ENCODE measurements at regions not wholly inside any gene's neighbourhood (a gene's known extent, or its start where the extent isn't known, plus 50 kb on each side); places are given as distances from the start of the nearest gene placed in this dataset.

DNA sequence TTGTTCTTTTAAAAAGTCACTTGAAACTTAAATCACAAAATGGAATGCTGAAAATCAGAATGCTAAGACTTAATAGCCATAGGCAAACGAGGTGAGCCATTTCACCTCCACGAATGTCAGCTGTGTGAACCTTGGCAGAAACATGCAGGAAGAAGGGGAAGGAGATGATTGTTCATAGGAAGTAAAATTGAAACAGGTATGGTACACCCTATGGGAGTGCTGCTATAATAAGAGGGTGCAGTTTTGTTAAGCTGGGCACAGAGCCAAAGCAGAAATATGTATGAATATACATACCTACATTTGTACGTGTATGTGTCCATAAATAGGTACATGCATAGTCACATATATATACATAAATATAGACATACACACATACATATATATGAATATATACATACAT, 51.0 kb upstream of the SPINK5 start:
- H3K27me3 Mint-ChIP-seq = peaks cover 0 to 3% of the 10 kb centered on the region in 2 donors
- H3K9me3 Mint-ChIP-seq = peaks cover 0 to 5% (median 2%) of the 10 kb centered on the region in 5 donors
- H3K4me1 Mint-ChIP-seq = no peaks in the 10 kb centered on the region
- no peak overlapping the region for H3K27ac Mint-ChIP-seq
- Histone ChIP-seq H3K9me3 (ENCODE audit: low read length) (no peaks in the 10 kb centered on the region), H3K27ac (ENCODE audit: low read depth, low read length) (no peak overlapping the region), H3K27me3 (ENCODE audit: insufficient read depth, low read length, poor library complexity, severe bottlenecking) (no peaks in the 10 kb centered on the region), H3K36me3 (ENCODE audit: insufficient read depth, low read length) (no peaks in the 10 kb centered on the region), H3K4me3 (ENCODE audit: low read length) (no peak overlapping the region), H3K4me1 (ENCODE audit: insufficient read depth, low read length) (no peaks in the 10 kb centered on the region)
- POLR2A ChIA-PET = no interaction called here
- DNase-seq = no peak
- no peak overlapping the region for H3K4me3 Mint-ChIP-seq
- no peaks in the 10 kb centered on the region for H3K36me3 Mint-ChIP-seq
- CTCF ChIA-PET = no interaction called here

DNA sequence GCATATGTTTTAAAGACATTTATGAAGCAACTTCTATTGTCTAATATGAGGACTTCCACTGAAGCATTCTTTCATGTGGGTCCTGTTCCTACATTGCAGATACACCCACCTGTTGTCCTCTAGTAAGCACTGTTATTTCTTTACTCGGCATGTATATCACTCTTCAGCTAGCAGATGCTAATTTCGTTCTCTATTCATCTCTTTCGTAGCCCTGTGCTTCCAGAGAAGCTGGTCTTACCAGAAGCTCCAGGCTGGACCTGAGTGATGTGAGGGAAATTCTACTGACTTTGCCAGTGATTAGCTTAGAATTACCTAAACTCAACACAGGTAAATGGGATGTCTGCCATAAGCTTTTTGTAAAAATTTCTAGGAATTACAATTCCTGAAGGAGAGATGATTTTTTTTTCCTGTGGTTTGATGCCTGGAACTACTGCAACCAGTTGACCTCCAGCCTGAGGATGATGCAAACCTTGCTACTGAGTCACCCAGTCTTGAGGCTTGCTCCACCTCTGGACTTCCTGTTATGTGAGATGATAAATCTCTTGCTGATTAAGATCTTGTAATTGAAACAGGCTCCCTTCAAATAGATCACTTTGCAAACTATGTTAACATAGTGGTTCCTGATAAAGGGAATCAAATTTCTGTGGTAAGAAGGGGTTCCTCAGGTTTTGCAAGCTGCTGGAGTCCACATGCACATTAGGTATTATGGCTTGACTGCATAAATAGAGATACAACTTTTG, 52.2 kb upstream of the SPINK5 start:
- Histone ChIP-seq H3K4me1 (ENCODE audit: insufficient read depth, low read length) (no peaks in the 10 kb centered on the region), H3K36me3 (ENCODE audit: insufficient read depth, low read length) (no peaks in the 10 kb centered on the region), H3K27me3 (ENCODE audit: insufficient read depth, low read length, poor library complexity, severe bottlenecking) (no peaks in the 10 kb centered on the region), H3K9me3 (ENCODE audit: low read length) (no peaks in the 10 kb centered on the region), H3K4me3 (ENCODE audit: low read length) (no peak overlapping the region), H3K27ac (ENCODE audit: low read depth, low read length) (no peak overlapping the region)
- Mint-ChIP-seq H3K27ac (no peak overlapping the region), H3K4me1 (no peaks in the 10 kb centered on the region), H3K36me3 (no peaks in the 10 kb centered on the region), H3K27me3 (peaks cover 0 to 3% of the 10 kb centered on the region in 2 donors), H3K4me3 (no peak overlapping the region), H3K9me3 (peaks cover 0 to 5% (median 2%) of the 10 kb centered on the region in 5 donors)
- no peak for DNase-seq
- POLR2A ChIA-PET = no interaction called here
- CTCF ChIA-PET = no interaction called here

DNA sequence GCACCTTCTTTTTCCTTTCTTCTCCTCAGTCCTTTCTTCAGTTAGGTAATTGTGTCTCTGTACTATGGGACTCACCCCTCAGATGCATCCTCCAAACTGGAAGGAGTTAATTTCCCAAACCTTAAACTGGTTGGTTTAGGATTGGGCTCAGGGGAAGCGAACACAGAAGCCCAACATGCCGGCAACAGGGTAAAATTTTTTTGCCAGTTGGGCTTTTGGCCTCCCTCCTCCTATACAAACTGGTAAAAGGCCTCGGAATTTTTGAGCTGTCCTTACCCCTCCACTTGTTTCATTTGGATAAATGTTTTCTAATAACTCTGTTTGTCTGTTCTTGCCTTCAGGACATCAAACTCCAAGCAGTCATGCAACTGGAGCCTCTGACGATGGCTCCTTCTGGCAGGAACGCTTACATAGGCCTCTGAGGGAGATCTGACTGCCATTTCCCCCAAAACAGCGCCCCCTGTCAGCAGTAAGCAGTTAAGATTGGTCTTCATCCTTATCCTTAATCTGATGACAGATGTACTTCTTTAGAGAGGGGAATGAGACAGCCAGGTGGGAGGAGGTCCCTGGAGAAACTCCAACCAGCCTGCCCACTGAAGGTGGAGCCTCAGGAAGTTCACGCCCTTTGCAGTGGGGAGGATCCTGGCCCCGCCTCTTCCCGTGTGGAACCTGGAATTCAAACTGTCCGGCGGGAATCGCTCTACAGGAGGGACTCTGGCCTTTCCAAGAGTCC, 57.8 kb upstream of the SPINK5 start:
- Histone ChIP-seq H3K9me3 (ENCODE audit: low read length) (no peaks in the 10 kb centered on the region), H3K36me3 (ENCODE audit: insufficient read depth, low read length) (no peaks in the 10 kb centered on the region), H3K4me1 (ENCODE audit: insufficient read depth, low read length) (no peaks in the 10 kb centered on the region), H3K4me3 (ENCODE audit: low read length) (no peak overlapping the region), H3K27ac (ENCODE audit: low read depth, low read length) (no peak overlapping the region), H3K27me3 (ENCODE audit: insufficient read depth, low read length, poor library complexity, severe bottlenecking) (no peaks in the 10 kb centered on the region)
- ChIA-PET POLR2A (no interaction called here), CTCF (no interaction called here)
- Mint-ChIP-seq H3K4me3 (no peak overlapping the region), H3K27ac (no peak overlapping the region), H3K36me3 (peaks cover 0 to 2% (median 0%) of the 10 kb centered on the region in 3 donors), H3K27me3 (no peaks in the 10 kb centered on the region), H3K4me1 (no peaks in the 10 kb centered on the region), H3K9me3 (peaks cover 11 to 20% (median 16%) of the 10 kb centered on the region in 5 donors)
- no peak for DNase-seq

DNA sequence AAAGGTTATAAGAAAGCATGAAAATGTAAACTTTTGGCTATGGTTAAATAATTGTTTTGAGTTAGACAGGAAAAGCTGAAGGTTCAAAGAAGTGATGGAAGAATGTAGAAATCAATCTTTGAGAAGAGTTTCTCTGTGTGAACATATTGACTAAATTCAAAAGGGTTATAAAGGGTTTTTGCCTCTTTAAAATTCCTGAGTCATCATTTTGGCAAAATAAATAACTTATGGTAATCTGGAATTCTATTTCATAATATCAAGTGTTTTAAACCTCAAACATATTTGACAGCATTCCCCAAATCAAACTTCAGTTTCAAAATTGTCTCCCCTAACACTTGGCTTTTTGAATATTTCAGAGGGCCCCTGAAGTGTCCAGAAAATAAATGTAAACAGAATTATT, 60.6 kb upstream of the SPINK5 start:
- no peaks in the 10 kb centered on the region for H3K27me3 Mint-ChIP-seq
- H3K27ac Mint-ChIP-seq = no peak overlapping the region
- peaks cover 0 to 2% (median 0%) of the 10 kb centered on the region in 3 donors for H3K36me3 Mint-ChIP-seq
- H3K4me1 ChIP-seq (ENCODE audit: insufficient read depth, low read length) = no peaks in the 10 kb centered on the region
- ChIA-PET POLR2A (no interaction called here), CTCF (no interaction called here)
- no peak overlapping the region for H3K4me3 ChIP-seq (ENCODE audit: low read length)
- DNase-seq = no peak
- H3K36me3 ChIP-seq (ENCODE audit: insufficient read depth, low read length) = no peaks in the 10 kb centered on the region
- H3K27me3 ChIP-seq (ENCODE audit: insufficient read depth, low read length, poor library complexity, severe bottlenecking) = no peaks in the 10 kb centered on the region
- no peaks in the 10 kb centered on the region for H3K4me1 Mint-ChIP-seq
- no peak overlapping the region for H3K4me3 Mint-ChIP-seq
- H3K9me3 ChIP-seq (ENCODE audit: low read length) = no peaks in the 10 kb centered on the region
- H3K9me3 Mint-ChIP-seq = peaks cover 15 to 31% (median 22%) of the 10 kb centered on the region in 5 donors
- no peak overlapping the region for H3K27ac ChIP-seq (ENCODE audit: low read depth, low read length)

DNA sequence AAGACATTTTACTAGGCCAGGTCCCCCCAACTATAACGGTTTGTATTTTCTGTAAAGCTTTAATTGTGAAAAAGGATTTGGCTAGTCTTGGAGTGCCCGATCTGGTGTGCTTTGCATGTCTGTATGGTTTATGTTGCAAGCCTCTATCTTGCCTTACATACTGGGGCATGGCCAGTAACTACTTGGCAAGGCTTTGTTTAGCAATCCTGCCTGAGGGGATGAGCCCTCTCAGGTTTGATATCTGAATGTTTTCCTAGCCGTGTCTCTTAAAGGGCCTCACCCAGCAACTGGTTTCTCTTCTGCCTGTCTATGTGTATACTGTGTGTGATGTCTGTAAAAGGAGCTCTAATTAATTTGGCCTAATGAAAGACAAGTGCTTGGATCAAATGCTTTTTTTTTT, 61.3 kb upstream of the SPINK5 start:
- POLR2A ChIA-PET = no interaction called here
- Mint-ChIP-seq H3K4me1 (no peaks in the 10 kb centered on the region), H3K27ac (no peak overlapping the region), H3K9me3 (peaks cover 15 to 31% (median 25%) of the 10 kb centered on the region in 5 donors), H3K36me3 (peaks cover 0 to 2% (median 0%) of the 10 kb centered on the region in 3 donors), H3K4me3 (no peak overlapping the region), H3K27me3 (no peaks in the 10 kb centered on the region)
- Histone ChIP-seq H3K9me3 (ENCODE audit: low read length) (no peaks in the 10 kb centered on the region), H3K27me3 (ENCODE audit: insufficient read depth, low read length, poor library complexity, severe bottlenecking) (no peaks in the 10 kb centered on the region), H3K4me3 (ENCODE audit: low read length) (no peak overlapping the region), H3K36me3 (ENCODE audit: insufficient read depth, low read length) (no peaks in the 10 kb centered on the region), H3K27ac (ENCODE audit: low read depth, low read length) (no peak overlapping the region), H3K4me1 (ENCODE audit: insufficient read depth, low read length) (no peaks in the 10 kb centered on the region)
- CTCF ChIA-PET = no interaction called here
- DNase-seq = no peak

DNA sequence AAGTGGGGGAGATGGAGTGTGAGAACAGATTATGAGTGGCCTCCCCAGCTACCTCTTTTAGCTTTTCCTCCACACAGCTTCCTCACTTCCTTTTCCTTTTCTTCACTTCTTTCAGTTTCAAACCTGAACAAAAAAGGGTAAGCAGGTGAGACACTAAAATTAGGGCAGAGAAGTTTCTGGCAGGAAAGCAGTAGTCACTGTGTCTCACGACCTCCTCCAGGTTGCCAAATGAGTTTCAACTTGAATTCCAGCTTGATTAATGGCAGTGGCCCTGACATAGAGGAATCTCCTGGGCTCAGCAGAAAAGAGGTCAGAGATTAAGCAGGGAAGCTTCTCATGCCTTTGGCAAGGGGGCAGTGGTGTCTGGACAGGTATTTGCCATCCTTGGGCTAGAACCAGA, 63.7 kb upstream of the SPINK5 start:
- Mint-ChIP-seq H3K9me3 (peaks cover 15 to 30% (median 25%) of the 10 kb centered on the region in 5 donors), H3K4me1 (no peaks in the 10 kb centered on the region), H3K27me3 (no peaks in the 10 kb centered on the region), H3K27ac (no peak overlapping the region), H3K36me3 (peaks cover 0 to 2% (median 0%) of the 10 kb centered on the region in 3 donors), H3K4me3 (no peak overlapping the region)
- DNase-seq = no peak
- CTCF ChIA-PET = no interaction called here
- no peak overlapping the region for H3K27ac ChIP-seq (ENCODE audit: low read depth, low read length)
- H3K36me3 ChIP-seq (ENCODE audit: insufficient read depth, low read length) = no peaks in the 10 kb centered on the region
- H3K27me3 ChIP-seq (ENCODE audit: insufficient read depth, low read length, poor library complexity, severe bottlenecking) = no peaks in the 10 kb centered on the region
- POLR2A ChIA-PET = no interaction called here
- no peaks in the 10 kb centered on the region for H3K9me3 ChIP-seq (ENCODE audit: low read length)
- no peaks in the 10 kb centered on the region for H3K4me1 ChIP-seq (ENCODE audit: insufficient read depth, low read length)
- no peak overlapping the region for H3K4me3 ChIP-seq (ENCODE audit: low read length)

DNA sequence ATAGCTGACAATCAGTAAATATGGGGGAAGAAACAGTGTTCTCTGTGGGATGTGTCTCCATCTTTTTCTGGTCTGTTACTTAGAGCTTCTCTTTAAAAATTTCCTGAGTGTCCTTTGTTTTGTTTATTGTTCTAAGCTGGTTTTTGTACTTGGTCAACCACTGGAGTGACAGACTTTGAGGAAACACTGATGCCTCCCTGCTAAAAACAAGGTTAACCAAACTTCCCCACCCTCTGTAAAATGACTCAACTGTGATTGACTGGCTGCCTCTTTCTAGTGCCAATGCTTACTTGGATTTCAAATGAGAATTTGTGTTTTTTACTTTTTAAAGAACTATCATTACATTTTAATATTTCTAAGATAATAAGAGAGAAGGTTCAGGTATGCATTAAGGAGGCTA, 65.1 kb upstream of the SPINK5 start:
- Histone ChIP-seq H3K9me3 (ENCODE audit: low read length) (no peaks in the 10 kb centered on the region), H3K27me3 (ENCODE audit: insufficient read depth, low read length, poor library complexity, severe bottlenecking) (no peaks in the 10 kb centered on the region), H3K27ac (ENCODE audit: low read depth, low read length) (no peak overlapping the region), H3K4me3 (ENCODE audit: low read length) (no peak overlapping the region), H3K4me1 (ENCODE audit: insufficient read depth, low read length) (no peaks in the 10 kb centered on the region), H3K36me3 (ENCODE audit: insufficient read depth, low read length) (no peaks in the 10 kb centered on the region)
- DNase-seq = no peak
- Mint-ChIP-seq H3K36me3 (peaks cover 0 to 2% (median 0%) of the 10 kb centered on the region in 3 donors), H3K27ac (no peak overlapping the region), H3K4me1 (no peaks in the 10 kb centered on the region), H3K9me3 (peaks cover 15 to 30% (median 25%) of the 10 kb centered on the region in 5 donors), H3K4me3 (no peak overlapping the region), H3K27me3 (no peaks in the 10 kb centered on the region)
- ChIA-PET POLR2A (no interaction called here), CTCF (no interaction called here)

DNA sequence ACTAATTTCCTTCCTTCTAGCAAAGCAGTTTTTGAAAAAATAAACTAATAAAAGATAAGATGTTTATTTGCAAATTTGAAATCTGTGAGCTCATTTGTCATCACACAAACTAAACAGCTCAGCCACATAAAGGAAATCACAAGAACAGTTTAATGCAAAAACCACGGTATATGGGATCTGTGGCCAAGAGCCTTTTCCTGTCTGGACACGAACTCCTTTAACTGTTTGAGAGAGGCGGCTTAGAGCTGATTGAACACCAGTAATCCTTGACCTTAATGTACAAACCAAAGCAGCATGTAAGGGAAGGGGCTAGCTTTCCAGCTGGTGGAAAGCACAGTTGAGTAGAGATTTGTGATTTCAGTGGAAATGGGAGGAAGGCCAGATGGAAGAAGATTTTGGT, 66.3 kb upstream of the SPINK5 start:
- H3K9me3 ChIP-seq (ENCODE audit: low read length) = no peaks in the 10 kb centered on the region
- H3K27me3 ChIP-seq (ENCODE audit: insufficient read depth, low read length, poor library complexity, severe bottlenecking) = no peaks in the 10 kb centered on the region
- POLR2A ChIA-PET = no interaction called here
- CTCF ChIA-PET = no interaction called here
- no peaks in the 10 kb centered on the region for H3K36me3 ChIP-seq (ENCODE audit: insufficient read depth, low read length)
- peaks cover 8 to 23% (median 22%) of the 10 kb centered on the region in 5 donors for H3K9me3 Mint-ChIP-seq
- H3K27ac ChIP-seq (ENCODE audit: low read depth, low read length) = no peak overlapping the region
- H3K4me3 ChIP-seq (ENCODE audit: low read length) = no peak overlapping the region
- no peaks in the 10 kb centered on the region for H3K27me3 Mint-ChIP-seq
- H3K27ac Mint-ChIP-seq = no peak overlapping the region
- no peaks in the 10 kb centered on the region for H3K36me3 Mint-ChIP-seq
- H3K4me1 Mint-ChIP-seq = no peaks in the 10 kb centered on the region
- no peak for DNase-seq
- H3K4me3 Mint-ChIP-seq = no peak overlapping the region
- no peaks in the 10 kb centered on the region for H3K4me1 ChIP-seq (ENCODE audit: insufficient read depth, low read length)
